ENCODE measurements at regions not wholly inside any gene's neighbourhood (a gene's known extent, or its start where the extent isn't known, plus 50 kb on each side); places are given as distances from the start of the nearest gene placed in this dataset.

DNA sequence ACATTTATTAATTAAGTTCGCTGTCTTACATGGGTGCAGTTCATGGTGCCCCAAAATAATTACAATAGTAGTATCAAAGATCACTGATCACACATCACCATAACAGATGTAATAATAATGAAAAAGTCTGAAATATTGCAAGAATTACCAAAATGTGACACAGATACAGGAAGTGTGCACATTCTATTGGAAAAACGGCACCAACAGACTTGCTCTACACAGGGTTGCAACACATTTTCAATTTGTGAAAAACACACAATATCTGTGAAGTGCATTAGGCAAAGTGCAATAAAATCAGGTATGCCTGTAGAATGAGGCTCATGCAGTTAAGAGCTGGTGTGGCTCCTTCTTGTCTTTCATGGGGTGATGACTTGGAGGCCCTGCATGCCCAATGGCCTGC, 265.8 kb downstream of the RPLP1 start:
- ChIA-PET POLR2A (no interaction called here), CTCF (no interaction called here)
- DNase-seq (ENCODE audit: low spot score), result no peak

GRCh38 chr15:69718916-69719315, 266.3 kb downstream of the RPLP1 start:
- ChIA-PET CTCF (no interaction called here), POLR2A (no interaction called here)
- Mint-ChIP-seq H3K4me1 (peaks cover 16% of the 10 kb centered on the region), H3K4me3 (no peak overlapping the region), H3K36me3 (no peaks in the 10 kb centered on the region), H3K27ac (no peak overlapping the region), H3K9me3 (peaks cover 7% of the 10 kb centered on the region; the same call in 1 of the 2 replicates), H3K27me3 (ENCODE audit: low read depth) (no peaks in the 10 kb centered on the region; the same call in 1 of the 2 replicates)
- DNase-seq (ENCODE audit: low spot score) (no peak), ATAC-seq (no peak)
- TF ChIP-seq ESRRA (CRISPR knock-in tag; IDR thresholded peaks at IDR 0.05; ENCODE audit: borderline replicate concordance) (no peak), ZBTB21 (CRISPR knock-in tag; IDR thresholded peaks at IDR 0.05; ENCODE audit: borderline replicate concordance) (no peak), SMAD3 (CRISPR knock-in tag; IDR thresholded peaks at IDR 0.05; ENCODE audit: borderline replicate concordance) (no peak), JUN (CRISPR knock-in tag; IDR thresholded peaks at IDR 0.05) (no peak), CREM (CRISPR knock-in tag; IDR thresholded peaks at IDR 0.05) (no peak), ZNF121 (CRISPR knock-in tag; IDR thresholded peaks at IDR 0.05) (no peak), ZNF281 (CRISPR knock-in tag; IDR thresholded peaks at IDR 0.05) (no peak), HMGXB4 (CRISPR knock-in tag; IDR thresholded peaks at IDR 0.05) (no peak), ZNF263 (CRISPR knock-in tag; IDR thresholded peaks at IDR 0.05; ENCODE audit: low read depth) (no peak), FOXP4 (CRISPR knock-in tag; IDR thresholded peaks at IDR 0.05) (no peak), SMAD4 (CRISPR knock-in tag; IDR thresholded peaks at IDR 0.05) (no peak), TP53 (CRISPR knock-in tag; IDR thresholded peaks at IDR 0.05) (no peak)
- TF ChIP-seq, protein P1, sequence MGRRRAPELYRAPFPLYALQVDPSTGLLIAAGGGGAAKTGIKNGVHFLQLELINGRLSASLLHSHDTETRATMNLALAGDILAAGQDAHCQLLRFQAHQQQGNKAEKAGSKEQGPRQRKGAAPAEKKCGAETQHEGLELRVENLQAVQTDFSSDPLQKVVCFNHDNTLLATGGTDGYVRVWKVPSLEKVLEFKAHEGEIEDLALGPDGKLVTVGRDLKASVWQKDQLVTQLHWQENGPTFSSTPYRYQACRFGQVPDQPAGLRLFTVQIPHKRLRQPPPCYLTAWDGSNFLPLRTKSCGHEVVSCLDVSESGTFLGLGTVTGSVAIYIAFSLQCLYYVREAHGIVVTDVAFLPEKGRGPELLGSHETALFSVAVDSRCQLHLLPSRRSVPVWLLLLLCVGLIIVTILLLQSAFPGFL (CRISPR knock-in tag; IDR thresholded peaks at IDR 0.05; ENCODE audit: borderline replicate concordance), result no peak
- TF ChIP-seq, protein P2, sequence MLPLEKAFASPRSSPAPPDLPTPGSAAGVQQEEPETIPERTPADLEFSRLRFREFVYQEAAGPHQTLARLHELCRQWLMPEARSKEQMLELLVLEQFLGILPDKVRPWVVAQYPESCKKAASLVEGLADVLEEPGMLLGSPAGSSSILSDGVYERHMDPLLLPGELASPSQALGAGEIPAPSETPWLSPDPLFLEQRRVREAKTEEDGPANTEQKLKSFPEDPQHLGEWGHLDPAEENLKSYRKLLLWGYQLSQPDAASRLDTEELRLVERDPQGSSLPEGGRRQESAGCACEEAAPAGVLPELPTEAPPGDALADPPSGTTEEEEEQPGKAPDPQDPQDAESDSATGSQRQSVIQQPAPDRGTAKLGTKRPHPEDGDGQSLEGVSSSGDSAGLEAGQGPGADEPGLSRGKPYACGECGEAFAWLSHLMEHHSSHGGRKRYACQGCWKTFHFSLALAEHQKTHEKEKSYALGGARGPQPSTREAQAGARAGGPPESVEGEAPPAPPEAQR (CRISPR knock-in tag; IDR thresholded peaks at IDR 0.05), result no peak

More for the DNA sequence above, 265.8 kb downstream of the RPLP1 start:
- H3K27me3 Mint-ChIP-seq (ENCODE audit: low read depth), result no peaks in the 10 kb centered on the region; the same call in 1 of the 2 replicates
- ATAC-seq, result no peak
- no peak overlapping the region for H3K27ac Mint-ChIP-seq
- no peaks in the 10 kb centered on the region for H3K36me3 Mint-ChIP-seq
- H3K9me3 Mint-ChIP-seq, result peaks cover 7% of the 10 kb centered on the region; the same call in 1 of the 2 replicates
- no peak overlapping the region for H3K4me3 Mint-ChIP-seq
- TF ChIP-seq HMGA2 (CRISPR knock-in tag; IDR thresholded peaks at IDR 0.05) (no peak), ZNF232 (CRISPR knock-in tag; IDR thresholded peaks at IDR 0.05) (no peak), ATF1 (CRISPR knock-in tag; IDR thresholded peaks at IDR 0.05) (no peak), CBFB (CRISPR knock-in tag; IDR thresholded peaks at IDR 0.05; ENCODE audit: low read depth) (no peak), ZNF317 (CRISPR knock-in tag; IDR thresholded peaks at IDR 0.05; ENCODE audit: borderline replicate concordance, low read depth) (no peak), SMAD4 (CRISPR knock-in tag; IDR thresholded peaks at IDR 0.05) (no peak)
- TF ChIP-seq, protein P3, sequence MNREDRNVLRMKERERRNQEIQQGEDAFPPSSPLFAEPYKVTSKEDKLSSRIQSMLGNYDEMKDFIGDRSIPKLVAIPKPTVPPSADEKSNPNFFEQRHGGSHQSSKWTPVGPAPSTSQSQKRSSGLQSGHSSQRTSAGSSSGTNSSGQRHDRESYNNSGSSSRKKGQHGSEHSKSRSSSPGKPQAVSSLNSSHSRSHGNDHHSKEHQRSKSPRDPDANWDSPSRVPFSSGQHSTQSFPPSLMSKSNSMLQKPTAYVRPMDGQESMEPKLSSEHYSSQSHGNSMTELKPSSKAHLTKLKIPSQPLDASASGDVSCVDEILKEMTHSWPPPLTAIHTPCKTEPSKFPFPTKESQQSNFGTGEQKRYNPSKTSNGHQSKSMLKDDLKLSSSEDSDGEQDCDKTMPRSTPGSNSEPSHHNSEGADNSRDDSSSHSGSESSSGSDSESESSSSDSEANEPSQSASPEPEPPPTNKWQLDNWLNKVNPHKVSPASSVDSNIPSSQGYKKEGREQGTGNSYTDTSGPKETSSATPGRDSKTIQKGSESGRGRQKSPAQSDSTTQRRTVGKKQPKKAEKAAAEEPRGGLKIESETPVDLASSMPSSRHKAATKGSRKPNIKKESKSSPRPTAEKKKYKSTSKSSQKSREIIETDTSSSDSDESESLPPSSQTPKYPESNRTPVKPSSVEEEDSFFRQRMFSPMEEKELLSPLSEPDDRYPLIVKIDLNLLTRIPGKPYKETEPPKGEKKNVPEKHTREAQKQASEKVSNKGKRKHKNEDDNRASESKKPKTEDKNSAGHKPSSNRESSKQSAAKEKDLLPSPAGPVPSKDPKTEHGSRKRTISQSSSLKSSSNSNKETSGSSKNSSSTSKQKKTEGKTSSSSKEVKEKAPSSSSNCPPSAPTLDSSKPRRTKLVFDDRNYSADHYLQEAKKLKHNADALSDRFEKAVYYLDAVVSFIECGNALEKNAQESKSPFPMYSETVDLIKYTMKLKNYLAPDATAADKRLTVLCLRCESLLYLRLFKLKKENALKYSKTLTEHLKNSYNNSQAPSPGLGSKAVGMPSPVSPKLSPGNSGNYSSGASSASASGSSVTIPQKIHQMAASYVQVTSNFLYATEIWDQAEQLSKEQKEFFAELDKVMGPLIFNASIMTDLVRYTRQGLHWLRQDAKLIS (CRISPR knock-in tag; IDR thresholded peaks at IDR 0.05; ENCODE audit: borderline replicate concordance), result no peak
- TF ChIP-seq, protein P4, sequence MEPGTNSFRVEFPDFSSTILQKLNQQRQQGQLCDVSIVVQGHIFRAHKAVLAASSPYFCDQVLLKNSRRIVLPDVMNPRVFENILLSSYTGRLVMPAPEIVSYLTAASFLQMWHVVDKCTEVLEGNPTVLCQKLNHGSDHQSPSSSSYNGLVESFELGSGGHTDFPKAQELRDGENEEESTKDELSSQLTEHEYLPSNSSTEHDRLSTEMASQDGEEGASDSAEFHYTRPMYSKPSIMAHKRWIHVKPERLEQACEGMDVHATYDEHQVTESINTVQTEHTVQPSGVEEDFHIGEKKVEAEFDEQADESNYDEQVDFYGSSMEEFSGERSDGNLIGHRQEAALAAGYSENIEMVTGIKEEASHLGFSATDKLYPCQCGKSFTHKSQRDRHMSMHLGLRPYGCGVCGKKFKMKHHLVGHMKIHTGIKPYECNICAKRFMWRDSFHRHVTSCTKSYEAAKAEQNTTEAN (CRISPR knock-in tag; IDR thresholded peaks at IDR 0.05), result no peak
- H3K4me1 Mint-ChIP-seq, result peaks cover 14% of the 10 kb centered on the region

Data from WTC11 (cell line).